Glutamatergic neuron (in vitro differentiated cells): ENCODE measurements at regions not wholly inside any gene's neighbourhood (a gene's known extent, or its start where the extent isn't known, plus 50 kb on each side); places are given as distances from the start of the nearest gene placed in this dataset.

Experiments used
- DNase-seq: peaks from one replicate; pipeline ENCODE4 v3.0.0; 2022
- H3K27ac Mint-ChIP-seq: one replicate; pipeline ENCODE4 v1.8.0; 2020; ENCODE audit warnings: mild to moderate bottlenecking, mixed read lengths, inconsistent platforms; ENCODE audit not compliant: unreplicated experiment
- H3K27me3 Mint-ChIP-seq: one replicate; pipeline ENCODE4 v1.8.0; 2020; ENCODE audit warnings: mild to moderate bottlenecking, moderate library complexity, mixed read lengths, inconsistent platforms; ENCODE audit not compliant: unreplicated experiment
- H3K36me3 Mint-ChIP-seq: one replicate; pipeline ENCODE4 v1.8.0; 2020; ENCODE audit warnings: mild to moderate bottlenecking, mixed read lengths, inconsistent platforms; ENCODE audit not compliant: unreplicated experiment
- H3K4me1 Mint-ChIP-seq: one replicate; pipeline ENCODE4 v1.8.0; 2020; ENCODE audit warnings: mild to moderate bottlenecking, low read depth, mixed read lengths, inconsistent platforms; ENCODE audit not compliant: unreplicated experiment
- H3K4me3 Mint-ChIP-seq: one replicate; pipeline ENCODE4 v1.8.0; 2020; ENCODE audit warnings: mild to moderate bottlenecking, mixed read lengths, inconsistent platforms; ENCODE audit not compliant: unreplicated experiment
- H3K9me3 Mint-ChIP-seq: one replicate; pipeline ENCODE4 v1.8.0; 2020; ENCODE audit warnings: mild to moderate bottlenecking, moderate library complexity, mixed read lengths, inconsistent platforms; ENCODE audit not compliant: unreplicated experiment
- CTCF ChIP-seq: fragments of 200-600 bp; sonication (generic); IDR thresholded peaks from one replicate; pipeline ENCODE4 v1.5.0; 2021; ENCODE audit not compliant: partially characterized antibody, unreplicated experiment

- no peak for DNase-seq
- peaks cover 14% of the 10 kb centered on the region for H3K4me1 Mint-ChIP-seq
- peaks cover 7% of the 10 kb centered on the region for H3K27me3 Mint-ChIP-seq
- H3K9me3 Mint-ChIP-seq = peaks cover 7% of the 10 kb centered on the region
- H3K4me3 Mint-ChIP-seq = no peak overlapping the region
- no peak for TF ChIP-seq CTCF
- H3K27ac Mint-ChIP-seq = no peak overlapping the region
- H3K36me3 Mint-ChIP-seq = no peaks in the 10 kb centered on the region
Measured at GRCh38 chr17:17413215-17413792, 63.5 kb upstream of the MED9 start.

- Mint-ChIP-seq H3K4me1 (peaks cover 18% of the 10 kb centered on the region), H3K27me3 (peaks cover 7% of the 10 kb centered on the region), H3K27ac (no peak overlapping the region), H3K4me3 (no peak overlapping the region), H3K36me3 (no peaks in the 10 kb centered on the region), H3K9me3 (peaks cover 7% of the 10 kb centered on the region)
- DNase-seq = no peak
- no peak for TF ChIP-seq CTCF
Measured at GRCh38 chr17:17413821-17414220, 63.0 kb upstream of the MED9 start.

DNA sequence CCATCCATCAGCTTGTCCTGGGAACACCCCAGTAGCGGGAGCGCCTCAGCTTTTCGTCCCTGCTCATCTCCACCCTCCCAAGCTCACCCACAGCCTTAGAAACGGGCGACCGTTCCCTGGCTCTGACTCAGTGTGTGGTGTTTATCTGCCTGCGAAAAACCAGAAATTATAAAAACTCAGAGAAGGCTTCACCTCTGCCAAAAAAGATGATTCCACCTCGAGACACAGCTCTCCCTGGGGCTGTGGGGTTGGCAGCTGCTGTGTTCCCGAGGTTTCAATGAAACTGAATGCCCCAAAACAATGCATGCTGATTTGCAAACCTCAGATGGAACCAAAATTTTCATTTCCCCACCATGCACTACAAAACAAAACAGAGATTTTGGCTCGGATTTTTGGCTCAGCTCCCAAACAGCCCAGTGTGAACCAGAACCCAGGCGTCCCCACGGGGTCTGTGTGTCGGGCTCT lies 62.4 kb upstream of the MED9 start:
- H3K4me3 Mint-ChIP-seq = no peak overlapping the region
- H3K27me3 Mint-ChIP-seq = peaks cover 7% of the 10 kb centered on the region
- H3K36me3 Mint-ChIP-seq = no peaks in the 10 kb centered on the region
- H3K4me1 Mint-ChIP-seq = peaks cover 18% of the 10 kb centered on the region
- DNase-seq = no peak
- peaks cover 8% of the 10 kb centered on the region for H3K9me3 Mint-ChIP-seq
- no peak overlapping the region for H3K27ac Mint-ChIP-seq
- TF ChIP-seq CTCF = no peak

DNA sequence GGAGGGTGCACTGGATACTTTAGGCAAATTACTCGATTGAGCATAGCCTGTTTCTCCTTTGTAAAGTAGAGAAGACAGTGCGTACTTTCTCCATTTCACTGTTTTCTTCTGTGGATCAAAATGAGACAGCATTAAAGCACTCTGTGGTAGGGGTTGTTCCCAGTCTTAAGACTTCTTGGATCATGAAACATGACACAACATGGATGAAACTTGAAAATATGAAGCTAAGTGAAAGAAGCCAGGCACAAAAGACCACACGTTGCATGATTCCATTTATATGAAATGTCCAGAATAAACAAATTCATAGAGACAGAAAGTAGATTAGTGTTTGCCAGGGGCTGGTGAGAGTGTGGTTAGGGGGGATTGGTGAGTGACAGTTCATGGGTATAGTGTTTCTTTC lies 61.8 kb upstream of the MED9 start:
- Mint-ChIP-seq H3K27ac (no peak overlapping the region), H3K27me3 (peaks cover 9% of the 10 kb centered on the region), H3K4me1 (peaks cover 18% of the 10 kb centered on the region), H3K9me3 (peaks cover 10% of the 10 kb centered on the region), H3K4me3 (no peak overlapping the region), H3K36me3 (peaks cover 5% of the 10 kb centered on the region)
- DNase-seq = no peak
- TF ChIP-seq CTCF = no peak

DNA sequence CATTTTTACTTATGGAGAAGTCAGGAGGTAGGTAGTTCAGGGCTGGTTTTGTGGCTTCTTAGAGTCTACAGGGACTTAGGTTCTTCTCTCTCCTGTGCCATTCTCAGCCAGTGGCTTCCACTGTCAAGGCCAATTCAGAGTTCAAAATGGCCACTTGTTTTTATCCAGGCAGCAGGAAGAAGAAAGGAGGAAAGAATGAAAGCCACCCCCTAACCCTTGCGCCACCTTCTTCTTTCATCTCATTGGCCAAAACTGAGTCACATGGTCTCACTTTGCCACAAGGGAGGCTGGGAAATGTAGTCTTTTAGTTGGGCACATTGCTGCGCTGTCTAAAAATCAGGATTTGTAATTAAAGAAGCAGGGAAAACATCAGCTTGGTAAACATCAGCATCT lies 60.8 kb upstream of the MED9 start:
- Mint-ChIP-seq H3K27me3 (peaks cover 11% of the 10 kb centered on the region), H3K9me3 (peaks cover 11% of the 10 kb centered on the region), H3K36me3 (peaks cover 8% of the 10 kb centered on the region), H3K4me3 (no peak overlapping the region), H3K27ac (no peak overlapping the region), H3K4me1 (peaks cover 18% of the 10 kb centered on the region)
- TF ChIP-seq CTCF = no peak
- no peak for DNase-seq
